22Rv1 (cell line): ENCODE measurements at regions not wholly inside any gene's neighbourhood (a gene's known extent, or its start where the extent isn't known, plus 50 kb on each side); places are given as distances from the start of the nearest gene placed in this dataset.

Experiments used
- ZFX ChIP-seq: fragments of 450-650 bp; IDR thresholded peaks from 2 replicates; pipeline ENCODE4 v1.6.1; 2017; ENCODE audit warnings: antibody characterized with exemption, borderline replicate concordance
- TF ChIP-seq, protein P1 (sequence below): fragments of 450-650 bp; IDR thresholded peaks from 2 replicates; pipeline ENCODE4 v1.5.1; 2017; ENCODE audit warnings: mild to moderate bottlenecking

DNA sequence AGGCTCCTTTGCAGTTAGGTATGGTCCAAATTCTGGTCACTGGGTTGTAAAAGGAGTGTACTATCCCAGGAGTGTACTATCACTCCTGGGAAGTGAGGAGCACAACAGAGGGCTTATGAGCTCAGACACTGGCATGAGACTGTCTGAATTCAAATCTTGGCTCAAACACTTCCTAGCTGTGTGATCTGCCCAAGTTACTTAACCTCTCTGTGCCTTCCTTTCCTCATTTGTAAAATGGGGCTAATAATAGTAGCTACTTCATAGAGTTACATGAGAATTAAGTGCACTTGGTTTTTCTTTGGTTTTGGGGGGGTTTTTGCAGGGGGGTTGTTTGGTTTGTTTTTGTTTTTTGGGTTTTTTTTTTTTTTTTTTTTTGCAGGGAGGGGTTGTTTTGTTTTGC is 152.0 kb downstream of the BCOR start:
- TF ChIP-seq, protein P1, sequence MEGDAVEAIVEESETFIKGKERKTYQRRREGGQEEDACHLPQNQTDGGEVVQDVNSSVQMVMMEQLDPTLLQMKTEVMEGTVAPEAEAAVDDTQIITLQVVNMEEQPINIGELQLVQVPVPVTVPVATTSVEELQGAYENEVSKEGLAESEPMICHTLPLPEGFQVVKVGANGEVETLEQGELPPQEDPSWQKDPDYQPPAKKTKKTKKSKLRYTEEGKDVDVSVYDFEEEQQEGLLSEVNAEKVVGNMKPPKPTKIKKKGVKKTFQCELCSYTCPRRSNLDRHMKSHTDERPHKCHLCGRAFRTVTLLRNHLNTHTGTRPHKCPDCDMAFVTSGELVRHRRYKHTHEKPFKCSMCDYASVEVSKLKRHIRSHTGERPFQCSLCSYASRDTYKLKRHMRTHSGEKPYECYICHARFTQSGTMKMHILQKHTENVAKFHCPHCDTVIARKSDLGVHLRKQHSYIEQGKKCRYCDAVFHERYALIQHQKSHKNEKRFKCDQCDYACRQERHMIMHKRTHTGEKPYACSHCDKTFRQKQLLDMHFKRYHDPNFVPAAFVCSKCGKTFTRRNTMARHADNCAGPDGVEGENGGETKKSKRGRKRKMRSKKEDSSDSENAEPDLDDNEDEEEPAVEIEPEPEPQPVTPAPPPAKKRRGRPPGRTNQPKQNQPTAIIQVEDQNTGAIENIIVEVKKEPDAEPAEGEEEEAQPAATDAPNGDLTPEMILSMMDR: no peak
- no peak for TF ChIP-seq ZFX
